HG02943 (cell line): ENCODE measurements at regions not wholly inside any gene's neighbourhood (a gene's known extent, or its start where the extent isn't known, plus 50 kb on each side); places are given as distances from the start of the nearest gene placed in this dataset.

Source experiments
- ATAC-seq: cut with Tn5 transposase; IDR thresholded peaks from one replicate; pipeline ENCODE4 v1.9.1; 2021; ENCODE audit warnings: mild to moderate bottlenecking, low read depth, moderate library complexity; ENCODE audit not compliant: unreplicated experiment

GRCh38 chr10:128716181-128716580 lies 590.0 kb upstream of the MKI67 start:
- ATAC-seq = no peak

GRCh38 chr10:128721963-128722445 lies 595.8 kb upstream of the MKI67 start:
- no peak for ATAC-seq

- no peak for ATAC-seq
Observed at GRCh38 chr10:128722947-128723346, 596.7 kb upstream of the MKI67 start.

GRCh38 chr10:128723631-128724205 lies 597.5 kb upstream of the MKI67 start:
- no peak for ATAC-seq

GRCh38 chr10:128725531-128725930 lies 599.3 kb upstream of the MKI67 start:
- ATAC-seq = no peak

- no peak for ATAC-seq
Observed at GRCh38 chr10:128727114-128727513, 600.9 kb upstream of the MKI67 start.

GRCh38 chr10:128729910-128730420 lies 603.7 kb upstream of the MKI67 start:
- no peak for ATAC-seq

- no peak for ATAC-seq
Observed at GRCh38 chr10:128730922-128731321, 604.7 kb upstream of the MKI67 start.

GRCh38 chr10:128734161-128734560 lies 607.9 kb upstream of the MKI67 start:
- ATAC-seq = no peak

GRCh38 chr10:128734734-128735133 lies 608.5 kb upstream of the MKI67 start:
- no peak for ATAC-seq

- no peak for ATAC-seq
Observed at GRCh38 chr10:128735996-128736395, 609.8 kb upstream of the MKI67 start.

- no peak for ATAC-seq
Observed at GRCh38 chr10:128738386-128738915, 612.2 kb upstream of the MKI67 start.

GRCh38 chr10:128739930-128740329 lies 613.7 kb upstream of the MKI67 start:
- ATAC-seq = no peak

GRCh38 chr10:128741180-128741579 lies 615.0 kb upstream of the MKI67 start:
- no peak for ATAC-seq

GRCh38 chr10:128741680-128742079 lies 615.5 kb upstream of the MKI67 start:
- no peak for ATAC-seq

- no peak for ATAC-seq
Observed at GRCh38 chr10:128744092-128744491, 617.9 kb upstream of the MKI67 start.

GRCh38 chr10:128744811-128745305 lies 618.6 kb upstream of the MKI67 start:
- ATAC-seq = no peak

GRCh38 chr10:128747582-128748346 lies 621.5 kb upstream of the MKI67 start:
- ATAC-seq = no peak

GRCh38 chr10:128751284-128751683 lies 625.1 kb upstream of the MKI67 start:
- ATAC-seq = no peak

- no peak for ATAC-seq
Observed at GRCh38 chr10:128751851-128752250, 625.6 kb upstream of the MKI67 start.

GRCh38 chr10:128759174-128759573 lies 633.0 kb upstream of the MKI67 start:
- no peak for ATAC-seq
